ENCODE measurements at regions not wholly inside any gene's neighbourhood (a gene's known extent, or its start where the extent isn't known, plus 50 kb on each side); places are given as distances from the start of the nearest gene placed in this dataset.

GRCh38 chr12:45674181-45674977 is 55.1 kb upstream of the ARID2 start:
- no peak for DNase-seq

DNA sequence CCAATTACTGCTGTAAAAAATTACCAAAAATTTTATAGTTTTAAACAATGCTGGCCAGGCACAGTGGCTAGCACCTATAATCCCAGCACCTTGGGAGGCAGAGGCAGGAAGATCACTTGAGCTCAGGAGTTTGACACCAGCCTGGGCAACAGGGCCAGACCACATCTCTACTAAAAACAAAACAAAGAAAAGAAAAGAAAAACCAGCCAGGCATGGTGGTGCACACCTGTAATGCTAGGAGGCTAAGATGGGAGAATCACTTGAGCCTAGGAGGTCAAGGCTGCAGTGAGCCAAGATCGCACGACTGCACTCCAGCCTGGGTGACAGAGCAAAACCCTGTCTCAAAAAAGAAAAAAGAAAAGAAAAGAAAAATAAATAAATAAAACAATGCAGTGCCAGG is 54.0 kb upstream of the ARID2 start:
- no peak for DNase-seq

All from stimulated activated CD4-positive, alpha-beta T cell treated with anti-CD3 and anti-CD28 coated beads, Interleukin-2, amount 100 ng/mL, for 48 hours (primary cell).